A172 (cell line): ENCODE measurements at regions not wholly inside any gene's neighbourhood (a gene's known extent, or its start where the extent isn't known, plus 50 kb on each side); places are given as distances from the start of the nearest gene placed in this dataset.
"Not testable (repeated sequence)": the region's sequence is repeated elsewhere in the genome, so short reads cannot be mapped to it uniquely, and the experiment has no call there.

Experiments
- DNase-seq: peaks from one replicate; pipeline ENCODE4 v3.0.0-alpha.2; 2015; ENCODE audit warnings: low spot score

DNA sequence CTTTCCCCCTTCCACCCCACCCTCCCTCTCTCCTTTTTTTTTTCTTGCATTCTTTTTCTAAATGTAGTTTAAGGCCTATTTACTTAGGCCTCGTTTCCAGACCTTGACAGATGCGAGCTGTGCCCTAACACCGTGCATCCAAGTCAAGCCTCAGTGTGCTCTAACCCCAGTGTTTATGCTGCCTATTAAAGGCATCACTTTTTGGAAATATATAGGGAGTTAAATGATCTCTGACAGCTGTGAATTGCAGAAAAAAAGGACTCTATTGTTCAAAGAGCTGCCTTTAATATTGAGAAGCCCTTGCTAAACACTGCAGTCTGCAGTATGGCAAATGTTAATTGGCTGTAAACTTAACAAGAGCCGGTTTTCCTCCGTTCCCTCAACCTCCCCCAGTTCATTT lies 270.4 kb upstream of the TUT7 start:
- DNase-seq, result no peak

DNA sequence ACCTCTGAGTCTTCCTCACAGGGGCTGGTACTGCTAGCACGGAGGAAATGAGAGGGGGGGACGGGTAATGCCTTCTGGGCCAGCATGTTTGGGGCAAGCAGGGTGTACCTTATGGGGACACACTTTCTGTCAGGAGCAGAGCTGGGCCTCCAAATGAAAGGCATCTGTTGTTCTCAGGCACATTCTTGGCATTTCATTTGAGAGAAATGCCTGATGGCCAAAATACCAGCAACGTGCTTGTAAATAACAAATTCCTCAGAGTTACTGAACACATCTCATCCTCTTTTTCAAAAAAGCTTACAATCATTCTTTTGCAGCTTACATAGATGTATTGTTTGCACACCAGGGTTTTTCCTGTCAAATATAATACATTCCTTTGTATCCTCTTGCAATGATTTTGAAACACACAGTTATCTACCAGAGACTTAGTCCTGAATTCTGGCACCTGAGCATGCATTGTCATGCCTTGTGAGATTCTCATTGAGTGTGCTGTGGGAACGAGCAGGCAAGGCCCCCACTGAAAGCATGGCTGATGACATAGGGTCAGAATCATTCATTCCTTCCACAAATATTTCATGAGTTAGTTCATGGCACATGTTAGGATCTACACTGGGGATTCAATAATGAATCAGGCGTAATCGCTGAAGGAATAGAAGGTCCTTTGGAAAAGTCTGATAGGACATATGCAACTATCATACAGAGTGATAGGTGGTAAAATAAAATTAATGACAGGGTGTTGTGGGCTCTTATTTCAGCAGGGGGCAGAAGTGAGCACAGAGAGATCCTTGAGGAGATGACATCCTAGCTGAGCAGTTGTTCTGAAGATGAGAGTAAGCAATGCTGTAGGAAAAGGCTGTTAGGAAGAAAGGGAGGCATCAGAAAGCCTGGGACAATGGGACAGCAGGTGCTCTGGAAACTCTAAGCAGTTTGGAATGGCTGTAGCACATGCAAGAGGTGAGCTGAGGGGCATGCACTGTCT lies 260.9 kb upstream of the TUT7 start:
- peak; percentile 42 for DNase-seq

GRCh38 chr9:86613943-86614342 lies 259.7 kb upstream of the TUT7 start:
- DNase-seq, result no peak

- DNase-seq, result not testable (repeated sequence)
These were observed 257.3 kb upstream of the TUT7 start for GRCh38 chr9:86611534-86611933.

DNA sequence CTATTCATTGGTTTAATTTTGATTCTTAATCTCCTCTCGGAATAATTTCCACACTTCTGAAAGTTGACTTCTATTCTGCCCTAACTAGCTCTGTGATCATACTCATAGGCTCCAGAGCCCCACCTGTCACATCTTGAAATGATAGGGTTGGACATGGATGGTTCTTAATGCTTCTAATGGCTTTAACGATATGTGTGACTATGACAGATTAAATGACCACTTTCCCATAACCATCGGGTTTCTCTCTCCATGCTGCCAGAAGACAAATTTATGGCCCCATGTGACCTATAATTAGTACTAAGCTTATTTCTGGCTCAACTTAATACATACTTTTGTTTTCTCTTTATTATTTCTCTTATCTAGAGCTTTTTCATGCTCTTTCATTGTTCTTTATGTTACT lies 251.1 kb upstream of the TUT7 start:
- DNase-seq, result no peak

GRCh38 chr9:86604741-86605140 lies 250.5 kb upstream of the TUT7 start:
- DNase-seq, result no peak

DNA sequence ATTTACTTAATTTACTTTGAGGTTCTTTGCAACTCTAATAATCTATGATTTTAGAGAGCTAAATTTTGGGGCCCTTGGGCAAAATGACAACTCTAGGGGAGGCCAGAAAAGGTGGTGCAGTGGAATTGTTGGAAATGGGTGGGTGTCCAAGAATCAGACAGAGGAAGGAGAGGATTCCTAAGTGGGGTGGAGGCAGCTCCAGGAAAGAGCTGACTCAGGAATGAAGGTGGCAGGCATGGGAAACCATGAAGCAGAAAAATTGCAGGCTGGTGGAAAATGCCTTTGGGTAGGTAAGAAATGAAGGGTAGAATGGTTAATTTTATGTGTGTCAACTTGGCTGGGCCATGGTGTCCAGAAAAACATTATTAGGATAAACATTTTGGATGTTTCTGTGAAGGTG lies 248.5 kb upstream of the TUT7 start:
- DNase-seq, result no peak

DNA sequence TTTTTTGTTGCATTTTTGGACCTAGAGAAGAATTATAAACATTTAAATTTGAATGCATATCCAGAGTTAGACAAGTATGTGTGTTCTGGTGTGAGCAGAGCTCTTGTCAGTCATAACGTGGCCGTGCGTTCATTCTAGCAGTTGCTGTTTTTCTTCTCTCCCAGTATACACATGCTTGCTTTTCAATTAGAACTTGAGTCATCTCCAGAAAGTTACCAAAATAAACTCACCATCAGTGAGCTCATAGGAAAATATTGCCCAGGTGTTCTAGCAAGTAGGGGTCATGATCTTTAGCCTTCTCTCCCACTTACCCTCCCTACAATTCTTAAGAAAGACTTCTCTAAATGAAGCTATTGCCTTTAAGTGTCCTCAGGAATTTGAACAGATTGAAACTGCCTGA lies 247.5 kb upstream of the TUT7 start:
- no peak for DNase-seq

- DNase-seq, result no peak
These were observed 246.8 kb upstream of the TUT7 start for GRCh38 chr9:86600977-86601376.

GRCh38 chr9:86600291-86600690 lies 246.1 kb upstream of the TUT7 start:
- peak; percentile 46 for DNase-seq

GRCh38 chr9:86599561-86599960 lies 245.4 kb upstream of the TUT7 start:
- no peak for DNase-seq

DNA sequence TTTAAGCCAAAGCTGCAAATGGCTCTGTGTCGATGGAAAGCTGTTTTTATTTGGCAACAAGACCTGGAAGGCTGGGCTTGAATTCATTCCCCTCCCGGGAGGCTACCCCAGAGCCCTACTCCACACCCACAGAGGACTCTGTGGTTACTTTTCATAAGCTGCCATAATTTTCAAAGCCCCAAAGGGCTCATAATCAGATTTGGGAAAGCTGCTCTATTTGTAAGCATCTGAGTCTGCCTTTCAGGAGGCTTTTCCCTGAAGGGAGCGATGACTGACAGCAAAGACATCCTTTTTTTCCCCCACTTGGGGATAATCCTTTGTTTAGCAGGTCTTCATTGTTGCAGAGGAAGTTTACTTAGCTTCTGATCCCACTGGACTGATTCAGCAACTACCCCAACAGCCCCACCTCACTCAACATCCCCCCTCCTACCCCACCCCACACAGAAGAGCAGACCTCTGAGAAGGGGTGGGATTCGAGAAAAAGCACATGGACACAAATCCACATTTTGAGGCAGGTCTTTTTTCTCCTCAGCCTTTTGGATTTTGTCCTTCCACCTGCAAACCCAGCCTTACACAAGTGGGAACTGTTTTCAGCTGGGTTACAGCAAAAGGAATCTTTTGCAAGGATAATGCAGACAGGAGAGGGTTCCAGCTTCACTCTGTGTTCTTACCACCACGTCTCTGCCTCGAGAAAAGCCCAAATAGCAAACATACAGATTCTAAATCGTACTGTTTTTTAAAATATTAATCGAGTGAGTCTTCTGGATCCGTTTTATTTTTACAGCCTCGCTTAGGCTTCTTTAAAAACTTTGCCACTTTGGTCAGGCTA lies 244.4 kb upstream of the TUT7 start:
- no peak for DNase-seq

DNA sequence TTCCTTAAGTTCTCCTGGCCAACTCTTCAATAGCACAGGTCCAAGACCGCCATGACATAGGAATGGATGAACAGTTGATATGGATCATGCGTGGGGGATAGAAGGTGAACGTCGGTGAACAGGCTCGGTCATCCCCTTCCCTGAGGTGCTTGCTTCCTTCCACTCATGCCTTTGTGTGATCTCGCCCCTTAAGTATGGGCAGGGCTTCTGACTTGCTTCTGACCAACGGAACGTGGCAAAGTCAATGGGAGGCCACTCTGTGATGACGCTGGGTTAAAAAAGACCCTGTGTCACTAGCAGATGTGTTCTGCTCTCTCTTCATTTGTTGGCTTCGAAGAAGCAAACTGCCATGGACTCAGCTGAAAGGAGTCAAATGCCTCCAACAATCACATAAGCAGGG lies 240.5 kb upstream of the TUT7 start:
- DNase-seq, result no peak

DNA sequence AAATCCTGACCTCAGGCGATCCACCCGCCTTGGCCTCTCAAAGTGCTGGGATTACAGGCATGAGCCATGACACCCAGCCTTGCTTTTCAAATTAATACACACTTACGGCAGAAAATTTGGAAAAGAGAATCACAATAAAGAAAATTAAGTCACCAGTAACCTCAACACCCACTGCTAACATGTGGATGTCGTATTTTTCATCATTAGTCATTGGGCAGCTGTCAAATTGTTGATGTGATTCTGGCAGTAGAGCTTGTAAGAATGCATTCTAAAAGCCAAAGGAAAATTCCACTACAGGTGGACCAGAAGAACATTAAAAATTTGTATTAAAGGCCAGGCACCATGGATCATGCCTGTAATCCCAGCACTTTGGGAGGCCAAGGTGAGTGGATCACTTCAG lies 237.3 kb upstream of the TUT7 start:
- no peak for DNase-seq

DNA sequence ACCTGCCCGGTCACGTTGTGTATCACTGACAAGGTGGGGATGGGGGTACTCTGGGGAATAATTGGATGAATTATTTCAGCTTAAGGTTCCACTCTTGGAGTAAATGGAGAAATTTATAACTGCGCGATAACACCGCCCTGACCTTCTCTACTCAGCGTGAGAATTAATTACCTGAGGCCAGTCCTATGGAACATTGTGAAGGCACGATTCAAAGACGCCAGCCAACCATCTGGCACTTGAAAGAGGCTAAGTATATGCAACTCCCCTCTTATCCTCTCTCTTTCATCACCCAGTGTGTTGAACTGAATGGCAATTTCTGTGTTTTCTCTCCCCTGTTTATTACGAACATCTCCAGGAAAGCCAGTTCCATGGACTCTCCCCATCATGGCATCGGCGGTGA lies 235.5 kb upstream of the TUT7 start:
- no peak for DNase-seq

- DNase-seq, result no peak
These were observed 235.1 kb upstream of the TUT7 start for GRCh38 chr9:86589273-86589672.

GRCh38 chr9:86586144-86586494 lies 231.9 kb upstream of the TUT7 start:
- DNase-seq, result no peak

DNA sequence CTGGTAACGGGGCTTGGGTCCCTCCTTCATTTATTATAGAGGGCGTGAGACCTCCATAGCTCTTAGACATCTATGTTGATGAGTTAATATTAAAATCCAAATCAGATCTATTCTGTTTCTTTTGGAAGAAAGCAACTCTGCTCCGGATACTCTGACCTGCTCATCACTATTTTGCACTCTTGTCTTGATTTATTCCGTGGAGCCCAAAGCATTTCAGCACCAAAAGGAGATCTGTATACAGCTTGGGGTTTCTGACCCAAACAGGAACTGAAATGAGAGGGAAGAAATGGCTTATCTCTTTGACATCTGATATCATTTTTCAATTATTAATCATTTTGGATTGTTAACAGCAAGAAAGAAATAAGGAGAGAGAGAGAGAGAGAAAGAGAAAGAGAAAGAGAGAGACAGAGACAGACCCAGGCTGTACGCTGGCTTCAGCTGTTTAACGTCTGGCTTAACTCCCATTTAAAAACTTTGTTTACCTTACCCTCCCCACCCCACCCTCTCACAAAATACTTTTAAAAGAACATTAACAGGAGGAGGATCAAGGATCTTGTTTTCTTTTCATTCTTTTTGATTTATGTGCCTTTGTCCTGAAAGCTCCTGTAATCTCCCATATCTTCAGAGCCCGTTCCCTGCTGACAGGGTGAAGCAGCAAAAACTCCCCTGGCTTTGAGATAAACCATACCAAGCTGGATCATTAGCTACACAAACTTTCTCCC lies 231.4 kb upstream of the TUT7 start:
- DNase-seq, result peak; percentile 37

DNA sequence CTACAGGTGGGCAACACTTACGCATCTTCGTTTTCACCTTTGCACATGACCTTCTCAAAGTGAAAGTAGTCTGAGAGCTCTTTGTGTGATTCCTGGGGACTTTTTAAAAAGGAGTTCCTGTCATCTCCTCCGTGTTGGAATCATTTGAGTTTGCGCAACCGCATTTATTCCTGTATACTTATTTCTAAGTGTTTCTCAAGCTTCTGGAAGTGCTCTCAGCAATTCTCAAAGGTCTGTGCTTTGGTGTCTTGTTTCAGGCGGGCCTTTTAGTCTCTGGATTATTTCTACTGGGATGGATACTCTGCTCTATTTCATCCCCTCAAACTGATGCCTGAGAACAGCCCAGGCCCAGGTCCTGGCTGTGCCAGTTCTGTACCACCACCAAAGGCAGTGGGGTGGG lies 226.5 kb upstream of the TUT7 start:
- no peak for DNase-seq

DNA sequence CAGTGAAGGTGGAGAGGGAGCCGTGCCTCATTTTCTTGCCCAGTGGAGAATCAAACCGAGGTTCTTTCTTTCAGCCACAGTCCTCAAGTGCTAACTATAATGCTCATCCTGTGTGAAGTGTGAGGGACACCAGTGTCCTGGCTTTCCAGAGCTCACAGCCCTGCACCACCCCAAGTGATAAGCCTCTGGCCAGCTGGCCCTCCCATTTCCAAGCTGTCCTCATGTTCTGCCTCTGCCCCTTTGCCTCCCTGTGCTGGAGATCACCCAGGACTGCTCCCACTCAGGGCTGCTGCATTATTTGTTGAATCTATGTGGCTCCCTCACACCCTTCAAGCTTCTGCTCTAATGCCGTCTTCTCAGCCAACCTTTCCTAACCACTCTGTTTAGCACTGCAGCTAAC lies 224.5 kb upstream of the TUT7 start:
- DNase-seq, result no peak

GRCh38 chr9:86577420-86578333 lies 223.5 kb upstream of the TUT7 start:
- DNase-seq, result no peak
